Activated T-helper 1 cell treated with Interleukin-2 at 50 U/mL for 16 hours (primary cell): ENCODE measurements at regions not wholly inside any gene's neighbourhood (a gene's known extent, or its start where the extent isn't known, plus 50 kb on each side); places are given as distances from the start of the nearest gene placed in this dataset.
A peak's percentile ranks its signal among the peaks of the same experiment; 100 is the strongest.

Experiments
- DNase-seq: peaks from one replicate; pipeline ENCODE4 v3.0.0-alpha.2; 2020; ENCODE audit warnings: low read depth

- no peak for DNase-seq
These were observed 318.6 kb downstream of the PMP22 start for GRCh38 chr17:14946481-14946880.

GRCh38 chr17:14942526-14943190, 322.5 kb downstream of the PMP22 start:
- DNase-seq = no peak

GRCh38 chr17:14940938-14941265, 324.2 kb downstream of the PMP22 start:
- DNase-seq = no peak

GRCh38 chr17:14940108-14940937, 324.8 kb downstream of the PMP22 start:
- no peak for DNase-seq

GRCh38 chr17:14935845-14936485, 329.2 kb downstream of the PMP22 start:
- DNase-seq = no peak

- no peak for DNase-seq
These were observed 329.8 kb downstream of the PMP22 start for GRCh38 chr17:14935139-14935841.

- no peak for DNase-seq
These were observed 331.4 kb downstream of the PMP22 start for GRCh38 chr17:14933676-14934075.

GRCh38 chr17:14926526-14927122, 338.5 kb downstream of the PMP22 start:
- peak; percentile 15 for DNase-seq

GRCh38 chr17:14926073-14926472, 339.1 kb downstream of the PMP22 start:
- no peak for DNase-seq

GRCh38 chr17:14925498-14925897, 339.6 kb downstream of the PMP22 start:
- no peak for DNase-seq

GRCh38 chr17:14923981-14924380, 341.1 kb downstream of the PMP22 start:
- DNase-seq = no peak

GRCh38 chr17:14922411-14922810, 342.7 kb downstream of the PMP22 start:
- no peak for DNase-seq

GRCh38 chr17:14921936-14922335, 343.2 kb downstream of the PMP22 start:
- no peak for DNase-seq

GRCh38 chr17:14919631-14920213, 345.4 kb downstream of the PMP22 start:
- no peak for DNase-seq

GRCh38 chr17:14919094-14919493, 346.0 kb downstream of the PMP22 start:
- DNase-seq = no peak

GRCh38 chr17:14918540-14918939, 346.6 kb downstream of the PMP22 start:
- no peak for DNase-seq

- DNase-seq = no peak
These were observed 354.2 kb downstream of the PMP22 start for GRCh38 chr17:14910916-14911315.

GRCh38 chr17:14904386-14904785, 360.7 kb downstream of the PMP22 start:
- no peak for DNase-seq

GRCh38 chr17:14903854-14904253, 361.3 kb downstream of the PMP22 start:
- no peak for DNase-seq

GRCh38 chr17:14902803-14903202, 362.3 kb downstream of the PMP22 start:
- DNase-seq = no peak

GRCh38 chr17:14902297-14902696, 362.8 kb downstream of the PMP22 start:
- no peak for DNase-seq

GRCh38 chr17:14901376-14901775, 363.8 kb downstream of the PMP22 start:
- no peak for DNase-seq
